ENCODE measurements at regions not wholly inside any gene's neighbourhood (a gene's known extent, or its start where the extent isn't known, plus 50 kb on each side); places are given as distances from the start of the nearest gene placed in this dataset.
A peak's percentile ranks its signal among the peaks of the same experiment; 100 is the strongest.

DNA sequence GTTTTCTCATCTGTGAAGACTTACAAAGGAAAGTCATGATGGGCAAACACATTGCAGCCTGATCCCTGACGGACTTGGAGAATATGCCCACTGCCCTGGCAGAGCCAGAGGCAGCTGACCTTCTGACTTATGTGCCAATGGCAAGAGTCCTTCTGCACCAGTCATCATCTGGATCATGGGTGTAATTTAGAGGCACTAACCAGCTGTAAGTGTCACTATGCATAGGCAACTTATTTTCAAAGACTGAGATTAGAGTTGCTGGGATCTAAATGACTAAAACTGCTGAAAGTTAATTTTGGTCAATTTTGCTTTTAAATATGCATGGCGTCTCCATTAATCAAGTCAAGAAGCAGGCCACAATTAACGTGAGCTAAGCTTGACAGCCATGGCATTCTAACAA lies 261.2 kb downstream of the BCL11A start:
- FAIRE-seq, result no peak
- peaks cover 0 to 3% (median 0%) of the 10 kb centered on the region in 3 donors for H3K36me3 ChIP-seq (ENCODE audit: control insufficient read depth in 3 of 3, insufficient read depth in 2 of 3, low read depth in 1 of 3, low read length in 3 of 3)
- 74 to 92% (median 90%) methylated on average over 3 of the region's 3 CpGs for WGBS, 3 donors
- peaks cover 0 to 6% (median 0%) of the 10 kb centered on the region in 3 donors for H3K4me1 ChIP-seq (ENCODE audit: control insufficient read depth in 3 of 3, insufficient read depth in 2 of 3, low read depth in 1 of 3, low read length in 2 of 3)
- no peak overlapping the region for H3K27ac ChIP-seq (ENCODE audit: low read depth in 1 of 3, low read length in 2 of 3)
- DNase-seq, result no peak
- H3K9me3 ChIP-seq (ENCODE audit: control insufficient read depth in 2 of 2, insufficient read depth in 1 of 2, low read depth in 1 of 2, low read length in 1 of 2), result peaks cover 0 to 3% of the 10 kb centered on the region in 2 donors
- H3K27me3 ChIP-seq (ENCODE audit: control insufficient read depth in 3 of 3, insufficient read depth in 3 of 3, low read length in 3 of 3), result peaks cover 0 to 2% (median 0%) of the 10 kb centered on the region in 3 donors
- H3K4me3 ChIP-seq (ENCODE audit: low read depth in 1 of 3, low read length in 3 of 3), result no peak overlapping the region

DNA sequence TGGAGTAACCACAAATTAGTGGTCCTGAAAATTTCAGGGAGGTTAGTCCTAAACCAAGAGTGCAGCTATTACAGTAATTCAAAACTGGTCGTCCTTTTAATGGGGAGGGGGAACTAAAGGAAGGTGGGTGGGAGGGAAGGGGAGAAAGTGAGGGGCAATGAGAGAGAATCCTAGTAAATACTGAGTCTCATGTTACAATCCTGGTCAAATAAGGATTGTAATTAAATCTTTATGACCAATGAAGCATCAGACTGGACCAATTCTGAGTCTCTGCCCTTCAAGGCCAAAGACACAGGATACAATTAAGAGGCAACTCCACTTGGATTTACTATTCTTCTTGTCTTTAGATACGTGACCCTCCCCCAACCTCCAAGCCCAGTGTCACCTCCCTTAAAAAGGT lies 262.9 kb downstream of the BCL11A start:
- FAIRE-seq (no peak), DNase-seq (no peak)
- peaks cover 0 to 3% (median 0%) of the 10 kb centered on the region in 3 donors for H3K36me3 ChIP-seq (ENCODE audit: control insufficient read depth in 3 of 3, insufficient read depth in 2 of 3, low read depth in 1 of 3, low read length in 3 of 3)
- peaks cover 0 to 2% (median 0%) of the 10 kb centered on the region in 3 donors for H3K27me3 ChIP-seq (ENCODE audit: control insufficient read depth in 3 of 3, insufficient read depth in 3 of 3, low read length in 3 of 3)
- no peak overlapping the region for H3K27ac ChIP-seq (ENCODE audit: low read depth in 1 of 3, low read length in 2 of 3)
- H3K9me3 ChIP-seq (ENCODE audit: control insufficient read depth in 2 of 2, insufficient read depth in 1 of 2, low read depth in 1 of 2, low read length in 1 of 2), result peaks cover 0 to 3% of the 10 kb centered on the region in 2 donors
- H3K4me3 ChIP-seq (ENCODE audit: low read depth in 1 of 3, low read length in 3 of 3), result no peak overlapping the region
- 20 to 46% (median 36%) methylated on average over 2 of the region's 2 CpGs for WGBS, 3 donors
- peaks cover 0 to 14% (median 0%) of the 10 kb centered on the region in 3 donors for H3K4me1 ChIP-seq (ENCODE audit: control insufficient read depth in 3 of 3, insufficient read depth in 2 of 3, low read depth in 1 of 3, low read length in 2 of 3)

DNA sequence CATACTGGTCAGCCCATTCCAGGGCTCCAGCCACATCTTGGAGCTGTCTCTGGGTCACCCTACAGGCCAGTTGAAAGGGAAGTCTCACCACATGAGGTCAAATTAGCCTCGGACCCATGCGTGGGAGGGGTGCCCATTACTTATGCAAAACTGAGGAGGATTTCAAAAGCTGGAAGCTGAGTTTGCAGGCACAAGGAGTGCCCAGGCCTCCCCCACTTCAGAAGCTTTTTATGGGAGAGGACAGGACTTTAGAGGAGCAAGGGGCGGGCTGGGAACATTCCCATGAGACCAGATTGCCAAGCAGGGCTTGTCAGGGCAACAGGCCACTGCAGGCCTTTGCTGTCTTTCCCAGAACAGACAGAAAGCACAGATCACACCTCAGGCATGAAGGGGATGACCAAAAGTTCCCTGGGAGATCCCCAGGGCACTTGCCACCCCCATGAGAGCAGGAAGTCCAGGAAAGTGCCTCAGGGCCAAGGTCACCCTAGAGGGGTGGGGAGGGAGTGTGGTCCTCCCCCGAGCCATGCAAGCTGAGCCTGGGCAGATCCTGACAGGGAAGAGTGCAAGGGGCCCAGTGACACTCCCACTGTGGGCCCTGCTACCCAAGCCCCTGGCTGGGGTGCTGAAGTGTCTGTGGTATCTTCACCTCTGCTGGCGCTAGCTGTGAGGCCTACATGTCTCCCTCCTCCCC lies 267.7 kb downstream of the BCL11A start:
- 72 to 79% (median 74%) methylated on average over 5 of the region's 5 CpGs for WGBS, 3 donors
- no peak for FAIRE-seq

DNA sequence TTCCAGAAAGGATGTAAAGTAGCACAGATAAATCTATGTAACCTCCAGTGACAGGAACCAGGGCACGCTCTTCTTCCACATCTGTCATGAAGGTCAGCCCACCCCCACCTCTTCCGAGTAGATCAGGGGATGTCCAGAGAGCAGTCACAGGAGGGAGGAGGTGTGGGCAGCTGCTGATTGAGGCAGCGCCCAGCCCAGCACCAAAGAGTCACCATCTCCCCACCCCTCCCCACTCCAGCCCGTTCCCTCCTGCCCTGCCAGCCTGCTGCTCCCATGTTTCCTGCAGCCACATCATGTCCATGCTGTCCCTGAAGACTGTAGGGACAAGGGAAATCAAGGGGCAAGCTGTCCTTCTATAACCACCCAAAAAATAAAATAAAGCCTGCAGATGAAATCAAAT lies 269.8 kb downstream of the BCL11A start:
- FAIRE-seq (no peak), DNase-seq (no peak)
- WGBS, 3 donors, result 69 to 72% (median 70%) methylated on average over 4 of the region's 4 CpGs
- no peaks in the 10 kb centered on the region for H3K36me3 ChIP-seq (ENCODE audit: control insufficient read depth in 3 of 3, insufficient read depth in 2 of 3, low read depth in 1 of 3, low read length in 3 of 3)
- peaks cover 0 to 3% of the 10 kb centered on the region in 2 donors for H3K9me3 ChIP-seq (ENCODE audit: control insufficient read depth in 2 of 2, insufficient read depth in 1 of 2, low read depth in 1 of 2, low read length in 1 of 2)
- H3K4me3 ChIP-seq (ENCODE audit: low read depth in 1 of 3, low read length in 3 of 3), result no peak overlapping the region
- no peak overlapping the region for H3K27ac ChIP-seq (ENCODE audit: low read depth in 1 of 3, low read length in 2 of 3)
- no peaks in the 10 kb centered on the region for H3K27me3 ChIP-seq (ENCODE audit: control insufficient read depth in 3 of 3, insufficient read depth in 3 of 3, low read length in 3 of 3)
- peaks cover 0 to 8% (median 2%) of the 10 kb centered on the region in 3 donors for H3K4me1 ChIP-seq (ENCODE audit: control insufficient read depth in 3 of 3, insufficient read depth in 2 of 3, low read depth in 1 of 3, low read length in 2 of 3)

More for the DNA sequence above, 267.7 kb downstream of the BCL11A start:
- no peak overlapping the region for H3K4me3 ChIP-seq (ENCODE audit: low read depth in 1 of 3, low read length in 3 of 3)
- H3K27me3 ChIP-seq (ENCODE audit: control insufficient read depth in 3 of 3, insufficient read depth in 3 of 3, low read length in 3 of 3), result no peaks in the 10 kb centered on the region
- no peaks in the 10 kb centered on the region for H3K36me3 ChIP-seq (ENCODE audit: control insufficient read depth in 3 of 3, insufficient read depth in 2 of 3, low read depth in 1 of 3, low read length in 3 of 3)
- H3K9me3 ChIP-seq (ENCODE audit: control insufficient read depth in 2 of 2, insufficient read depth in 1 of 2, low read depth in 1 of 2, low read length in 1 of 2), result peaks cover 0 to 3% of the 10 kb centered on the region in 2 donors
- DNase-seq, result peak in 1 of 2 donors; percentile 26
- no peak overlapping the region for H3K27ac ChIP-seq (ENCODE audit: low read depth in 1 of 3, low read length in 2 of 3)
- peaks cover 0 to 8% (median 2%) of the 10 kb centered on the region in 3 donors for H3K4me1 ChIP-seq (ENCODE audit: control insufficient read depth in 3 of 3, insufficient read depth in 2 of 3, low read depth in 1 of 3, low read length in 2 of 3)

DNA sequence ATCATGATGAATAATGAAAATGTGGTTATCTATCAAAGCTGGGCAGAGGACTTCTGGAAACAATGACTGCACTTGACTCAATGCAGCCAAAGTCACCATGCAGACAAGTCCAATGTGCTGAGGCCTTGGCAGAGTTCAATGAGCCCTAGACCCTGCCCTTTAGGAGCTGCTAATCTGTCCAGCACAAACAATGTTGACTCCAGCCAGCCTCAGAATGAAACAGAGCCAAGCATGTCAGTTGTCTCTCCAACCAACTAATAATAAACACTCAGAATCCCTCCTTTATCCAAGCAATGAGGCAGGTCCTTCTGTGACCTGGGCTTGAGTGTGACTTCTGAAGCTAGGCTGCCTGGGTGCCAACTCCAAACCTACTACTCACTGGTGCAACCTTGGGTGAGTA lies 270.6 kb downstream of the BCL11A start:
- H3K27ac ChIP-seq (ENCODE audit: low read depth in 1 of 3, low read length in 2 of 3), result no peak overlapping the region
- peaks cover 0 to 8% (median 2%) of the 10 kb centered on the region in 3 donors for H3K4me1 ChIP-seq (ENCODE audit: control insufficient read depth in 3 of 3, insufficient read depth in 2 of 3, low read depth in 1 of 3, low read length in 2 of 3)
- no peaks in the 10 kb centered on the region for H3K9me3 ChIP-seq (ENCODE audit: control insufficient read depth in 2 of 2, insufficient read depth in 1 of 2, low read depth in 1 of 2, low read length in 1 of 2)
- DNase-seq (no peak), FAIRE-seq (no peak)
- no peaks in the 10 kb centered on the region for H3K36me3 ChIP-seq (ENCODE audit: control insufficient read depth in 3 of 3, insufficient read depth in 2 of 3, low read depth in 1 of 3, low read length in 3 of 3)
- no peak overlapping the region for H3K4me3 ChIP-seq (ENCODE audit: low read depth in 1 of 3, low read length in 3 of 3)
- H3K27me3 ChIP-seq (ENCODE audit: control insufficient read depth in 3 of 3, insufficient read depth in 3 of 3, low read length in 3 of 3), result no peaks in the 10 kb centered on the region

DNA sequence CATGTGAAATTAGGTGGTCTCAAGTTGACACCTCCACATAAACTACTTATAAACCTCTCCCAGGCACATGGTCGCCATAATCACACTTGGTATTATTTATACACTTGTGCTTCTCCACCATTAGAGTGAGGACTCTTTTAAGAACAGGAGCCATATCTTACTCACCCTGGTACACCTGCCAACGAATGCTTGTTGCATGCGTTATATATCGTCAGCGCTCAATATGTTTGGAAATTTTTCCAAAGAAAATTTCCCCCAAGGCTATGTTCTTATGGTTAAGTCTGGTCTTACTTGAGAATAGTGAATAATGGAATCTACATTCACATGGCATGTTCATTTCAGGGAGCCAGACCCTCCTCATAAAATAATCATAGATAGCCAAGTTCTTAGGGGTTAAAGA lies 271.7 kb downstream of the BCL11A start:
- Histone ChIP-seq H3K9me3 (ENCODE audit: control insufficient read depth in 2 of 2, insufficient read depth in 1 of 2, low read depth in 1 of 2, low read length in 1 of 2) (no peaks in the 10 kb centered on the region), H3K4me1 (ENCODE audit: control insufficient read depth in 3 of 3, insufficient read depth in 2 of 3, low read depth in 1 of 3, low read length in 2 of 3) (peaks cover 0 to 8% (median 2%) of the 10 kb centered on the region in 3 donors), H3K27me3 (ENCODE audit: control insufficient read depth in 3 of 3, insufficient read depth in 3 of 3, low read length in 3 of 3) (no peaks in the 10 kb centered on the region), H3K4me3 (ENCODE audit: low read depth in 1 of 3, low read length in 3 of 3) (no peak overlapping the region), H3K27ac (ENCODE audit: low read depth in 1 of 3, low read length in 2 of 3) (no peak overlapping the region), H3K36me3 (ENCODE audit: control insufficient read depth in 3 of 3, insufficient read depth in 2 of 3, low read depth in 1 of 3, low read length in 3 of 3) (no peaks in the 10 kb centered on the region)
- no peak for DNase-seq
- 72 to 85% (median 74%) methylated on average over 5 of the region's 5 CpGs for WGBS, 3 donors
- FAIRE-seq, result no peak

DNA sequence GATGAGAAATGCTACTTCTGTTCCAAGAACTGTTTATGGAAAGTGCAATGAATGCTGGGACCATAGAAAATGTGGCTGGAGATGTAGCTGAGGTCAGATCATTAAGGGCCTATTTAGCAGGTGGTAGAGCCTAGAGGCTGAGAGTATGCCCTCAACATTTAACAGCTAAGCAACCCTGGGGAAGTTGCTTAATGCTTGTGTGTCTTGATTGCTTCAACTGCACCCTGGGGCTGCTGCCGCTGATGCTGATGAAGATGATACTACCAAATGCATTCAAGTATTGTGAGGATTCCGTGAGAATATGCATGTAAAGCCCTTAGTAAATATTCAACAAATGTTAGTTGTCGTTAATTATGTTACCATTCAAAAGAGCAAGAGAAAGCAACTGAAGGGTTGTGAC lies 273.2 kb downstream of the BCL11A start:
- Histone ChIP-seq H3K27ac (ENCODE audit: low read depth in 1 of 3, low read length in 2 of 3) (no peak overlapping the region), H3K9me3 (ENCODE audit: control insufficient read depth in 2 of 2, insufficient read depth in 1 of 2, low read depth in 1 of 2, low read length in 1 of 2) (no peaks in the 10 kb centered on the region), H3K4me3 (ENCODE audit: low read depth in 1 of 3, low read length in 3 of 3) (no peak overlapping the region), H3K4me1 (ENCODE audit: control insufficient read depth in 3 of 3, insufficient read depth in 2 of 3, low read depth in 1 of 3, low read length in 2 of 3) (peaks cover 0 to 2% (median 0%) of the 10 kb centered on the region in 3 donors), H3K36me3 (ENCODE audit: control insufficient read depth in 3 of 3, insufficient read depth in 2 of 3, low read depth in 1 of 3, low read length in 3 of 3) (no peaks in the 10 kb centered on the region), H3K27me3 (ENCODE audit: control insufficient read depth in 3 of 3, insufficient read depth in 3 of 3, low read length in 3 of 3) (no peaks in the 10 kb centered on the region)
- WGBS, 3 donors, result 90 to 94% (median 92%) methylated on average over 3 of the region's 3 CpGs
- FAIRE-seq (no peak), DNase-seq (no peak)

DNA sequence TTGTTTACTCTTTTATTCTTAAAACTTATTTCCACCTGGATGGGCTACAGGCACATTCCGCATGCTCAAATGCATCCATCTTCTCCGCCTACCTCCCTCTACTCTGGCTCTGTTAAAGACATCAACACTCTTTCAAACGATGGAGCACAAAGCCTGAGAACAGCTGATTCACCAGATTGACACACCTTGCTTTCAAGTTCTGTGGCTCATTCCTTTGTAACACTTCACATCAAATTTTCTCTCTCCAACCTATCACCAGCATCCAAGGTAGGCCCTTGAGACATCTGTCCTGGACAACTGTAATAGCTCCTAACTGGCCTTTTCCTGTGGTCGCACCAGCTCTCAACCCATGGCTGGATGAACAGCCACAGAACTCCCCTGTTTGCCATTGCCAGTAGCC lies 274.5 kb downstream of the BCL11A start:
- no peaks in the 10 kb centered on the region for H3K36me3 ChIP-seq (ENCODE audit: control insufficient read depth in 3 of 3, insufficient read depth in 2 of 3, low read depth in 1 of 3, low read length in 3 of 3)
- no peak overlapping the region for H3K27ac ChIP-seq (ENCODE audit: low read depth in 1 of 3, low read length in 2 of 3)
- no peak for DNase-seq
- WGBS, 3 donors, result 81 to 88% (median 87%) methylated on average over 4 of the region's 4 CpGs
- H3K4me1 ChIP-seq (ENCODE audit: control insufficient read depth in 3 of 3, insufficient read depth in 2 of 3, low read depth in 1 of 3, low read length in 2 of 3), result peaks cover 0 to 2% (median 0%) of the 10 kb centered on the region in 3 donors
- no peak overlapping the region for H3K4me3 ChIP-seq (ENCODE audit: low read depth in 1 of 3, low read length in 3 of 3)
- FAIRE-seq, result no peak
- peaks cover 0 to 11% of the 10 kb centered on the region in 2 donors for H3K9me3 ChIP-seq (ENCODE audit: control insufficient read depth in 2 of 2, insufficient read depth in 1 of 2, low read depth in 1 of 2, low read length in 1 of 2)
- H3K27me3 ChIP-seq (ENCODE audit: control insufficient read depth in 3 of 3, insufficient read depth in 3 of 3, low read length in 3 of 3), result no peaks in the 10 kb centered on the region

DNA sequence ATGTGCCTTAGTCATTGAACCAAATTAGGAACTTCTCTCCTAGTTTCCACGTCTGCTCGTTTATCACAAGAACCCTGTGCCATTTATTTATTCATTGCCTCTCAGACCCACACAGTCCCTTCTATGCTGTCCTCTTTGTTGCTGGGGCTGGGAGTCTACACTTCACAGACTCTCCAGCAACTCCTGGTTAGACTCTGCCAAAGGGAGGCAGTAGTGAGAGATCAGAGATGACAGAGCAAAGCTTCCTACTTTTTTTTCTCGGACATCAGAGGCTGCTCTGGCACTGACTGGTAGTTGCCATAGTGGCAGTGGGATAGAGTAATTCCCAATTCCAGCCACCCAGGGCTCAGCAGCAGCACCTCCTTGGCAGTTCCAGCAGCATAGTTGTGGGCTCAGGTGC lies 277.5 kb downstream of the BCL11A start:
- Histone ChIP-seq H3K4me1 (ENCODE audit: control insufficient read depth in 3 of 3, insufficient read depth in 2 of 3, low read depth in 1 of 3, low read length in 2 of 3) (no peaks in the 10 kb centered on the region), H3K27me3 (ENCODE audit: control insufficient read depth in 3 of 3, insufficient read depth in 3 of 3, low read length in 3 of 3) (no peaks in the 10 kb centered on the region), H3K27ac (ENCODE audit: low read depth in 1 of 3, low read length in 2 of 3) (no peak overlapping the region), H3K9me3 (ENCODE audit: control insufficient read depth in 2 of 2, insufficient read depth in 1 of 2, low read depth in 1 of 2, low read length in 1 of 2) (peaks cover 0 to 12% of the 10 kb centered on the region in 2 donors), H3K36me3 (ENCODE audit: control insufficient read depth in 3 of 3, insufficient read depth in 2 of 3, low read depth in 1 of 3, low read length in 3 of 3) (no peaks in the 10 kb centered on the region), H3K4me3 (ENCODE audit: low read depth in 1 of 3, low read length in 3 of 3) (no peak overlapping the region)
- DNase-seq (no peak), FAIRE-seq (no peak)
- 86 to 92% (median 86%) methylated on average over 3 of the region's 3 CpGs for WGBS, 3 donors

Data from small intestine (tissue), 7 donors.